ENCODE measurements at regions not wholly inside any gene's neighbourhood (a gene's known extent, or its start where the extent isn't known, plus 50 kb on each side); places are given as distances from the start of the nearest gene placed in this dataset.
"Not testable (repeated sequence)": the region's sequence is repeated elsewhere in the genome, so short reads cannot be mapped to it uniquely, and the experiment has no call there.

DNA sequence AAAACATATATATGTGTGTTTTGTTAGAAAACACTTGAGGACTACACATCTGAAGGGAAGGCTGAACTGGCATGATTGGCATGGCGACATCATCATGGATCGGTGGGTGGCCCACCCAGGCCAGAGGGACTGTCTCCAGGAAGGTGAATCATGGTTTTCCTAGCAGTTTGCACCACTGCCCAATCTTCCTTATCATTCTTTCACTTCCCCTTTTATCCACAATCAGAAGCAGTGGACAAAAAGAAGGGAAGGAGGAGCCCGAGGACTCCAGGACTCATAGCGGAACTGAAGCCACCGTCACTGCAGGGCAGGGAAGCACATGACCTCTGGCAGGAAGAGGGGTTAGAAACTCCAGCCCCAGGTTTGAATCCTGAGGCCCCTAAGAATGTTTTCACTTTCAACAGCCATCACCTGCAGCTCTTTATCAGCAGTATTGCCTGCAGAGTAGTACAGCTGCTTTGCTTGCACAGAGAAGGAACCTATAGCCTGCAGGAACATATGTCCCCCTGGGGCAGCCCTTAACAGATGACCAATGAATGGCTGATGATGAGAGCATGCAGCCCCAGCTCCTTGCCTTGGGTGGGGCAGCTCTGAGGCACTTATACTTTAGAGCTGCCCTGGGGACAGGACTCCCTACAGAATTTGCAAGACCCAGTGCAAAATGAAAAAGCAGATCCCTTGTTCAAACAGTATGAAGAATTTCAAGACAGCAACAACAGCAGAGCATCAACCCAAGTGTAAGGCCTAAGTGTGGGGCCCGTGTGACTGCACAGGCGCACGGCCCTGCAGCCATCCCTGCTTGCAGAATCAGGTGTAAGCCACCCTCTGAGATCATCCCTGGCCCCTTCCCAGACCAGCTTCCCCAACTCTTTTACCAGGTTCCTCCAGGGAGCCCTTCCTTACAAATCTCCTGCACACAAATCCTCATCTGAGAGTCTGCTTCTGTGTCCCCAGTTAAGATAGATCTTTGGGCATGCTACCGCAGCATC lies 241.8 kb upstream of the IRF2BP2 start:
- peak overlapping the region; percentile 38 for H3K27ac Mint-ChIP-seq (ENCODE audit: unreplicated experiment)
- no peak for DNase-seq (ENCODE audit: extremely low spot score, unreplicated experiment)
- no peaks in the 10 kb centered on the region for H3K27me3 Mint-ChIP-seq (ENCODE audit: unreplicated experiment)
- no peaks in the 10 kb centered on the region for H3K36me3 Mint-ChIP-seq (ENCODE audit: unreplicated experiment)
- peaks cover 43% of the 10 kb centered on the region for H3K4me1 Mint-ChIP-seq (ENCODE audit: unreplicated experiment)
- H3K9me3 Mint-ChIP-seq (ENCODE audit: unreplicated experiment), result no peaks in the 10 kb centered on the region
- TF ChIP-seq, protein P1, sequence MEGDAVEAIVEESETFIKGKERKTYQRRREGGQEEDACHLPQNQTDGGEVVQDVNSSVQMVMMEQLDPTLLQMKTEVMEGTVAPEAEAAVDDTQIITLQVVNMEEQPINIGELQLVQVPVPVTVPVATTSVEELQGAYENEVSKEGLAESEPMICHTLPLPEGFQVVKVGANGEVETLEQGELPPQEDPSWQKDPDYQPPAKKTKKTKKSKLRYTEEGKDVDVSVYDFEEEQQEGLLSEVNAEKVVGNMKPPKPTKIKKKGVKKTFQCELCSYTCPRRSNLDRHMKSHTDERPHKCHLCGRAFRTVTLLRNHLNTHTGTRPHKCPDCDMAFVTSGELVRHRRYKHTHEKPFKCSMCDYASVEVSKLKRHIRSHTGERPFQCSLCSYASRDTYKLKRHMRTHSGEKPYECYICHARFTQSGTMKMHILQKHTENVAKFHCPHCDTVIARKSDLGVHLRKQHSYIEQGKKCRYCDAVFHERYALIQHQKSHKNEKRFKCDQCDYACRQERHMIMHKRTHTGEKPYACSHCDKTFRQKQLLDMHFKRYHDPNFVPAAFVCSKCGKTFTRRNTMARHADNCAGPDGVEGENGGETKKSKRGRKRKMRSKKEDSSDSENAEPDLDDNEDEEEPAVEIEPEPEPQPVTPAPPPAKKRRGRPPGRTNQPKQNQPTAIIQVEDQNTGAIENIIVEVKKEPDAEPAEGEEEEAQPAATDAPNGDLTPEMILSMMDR (IDR thresholded peaks at IDR 0.05), result no peak
- peak overlapping the region; percentile 15 for H3K4me3 Mint-ChIP-seq (ENCODE audit: unreplicated experiment)

DNA sequence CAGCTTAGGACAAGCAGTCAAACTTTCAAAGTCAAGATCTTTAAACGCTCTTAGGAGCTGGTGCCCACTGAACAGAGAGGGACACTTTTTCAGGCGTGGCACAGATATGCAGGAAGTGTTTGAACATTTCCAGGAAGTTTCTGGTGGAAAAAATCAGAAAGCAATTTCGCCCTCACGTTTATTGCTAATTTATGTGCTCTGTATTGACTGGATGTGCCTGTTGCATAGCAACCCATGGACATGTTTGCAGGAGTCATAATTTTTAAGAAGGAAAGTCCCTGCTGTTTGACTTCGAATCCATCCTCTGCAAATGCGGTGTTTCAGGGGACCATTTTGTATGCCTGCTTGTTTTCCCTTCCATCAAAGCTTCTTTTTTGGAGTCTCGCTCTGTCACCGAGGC lies 239.9 kb upstream of the IRF2BP2 start:
- TF ChIP-seq, protein P1 (IDR thresholded peaks at IDR 0.05), result no peak
- H3K4me1 Mint-ChIP-seq (ENCODE audit: unreplicated experiment), result peaks cover 48% of the 10 kb centered on the region
- H3K9me3 Mint-ChIP-seq (ENCODE audit: unreplicated experiment), result peaks cover 10% of the 10 kb centered on the region
- H3K36me3 Mint-ChIP-seq (ENCODE audit: unreplicated experiment), result peaks cover 3% of the 10 kb centered on the region
- H3K27ac Mint-ChIP-seq (ENCODE audit: unreplicated experiment), result peak overlapping the region; percentile 27
- DNase-seq (ENCODE audit: extremely low spot score, unreplicated experiment), result no peak
- no peaks in the 10 kb centered on the region for H3K27me3 Mint-ChIP-seq (ENCODE audit: unreplicated experiment)
- H3K4me3 Mint-ChIP-seq (ENCODE audit: unreplicated experiment), result no peak overlapping the region

DNA sequence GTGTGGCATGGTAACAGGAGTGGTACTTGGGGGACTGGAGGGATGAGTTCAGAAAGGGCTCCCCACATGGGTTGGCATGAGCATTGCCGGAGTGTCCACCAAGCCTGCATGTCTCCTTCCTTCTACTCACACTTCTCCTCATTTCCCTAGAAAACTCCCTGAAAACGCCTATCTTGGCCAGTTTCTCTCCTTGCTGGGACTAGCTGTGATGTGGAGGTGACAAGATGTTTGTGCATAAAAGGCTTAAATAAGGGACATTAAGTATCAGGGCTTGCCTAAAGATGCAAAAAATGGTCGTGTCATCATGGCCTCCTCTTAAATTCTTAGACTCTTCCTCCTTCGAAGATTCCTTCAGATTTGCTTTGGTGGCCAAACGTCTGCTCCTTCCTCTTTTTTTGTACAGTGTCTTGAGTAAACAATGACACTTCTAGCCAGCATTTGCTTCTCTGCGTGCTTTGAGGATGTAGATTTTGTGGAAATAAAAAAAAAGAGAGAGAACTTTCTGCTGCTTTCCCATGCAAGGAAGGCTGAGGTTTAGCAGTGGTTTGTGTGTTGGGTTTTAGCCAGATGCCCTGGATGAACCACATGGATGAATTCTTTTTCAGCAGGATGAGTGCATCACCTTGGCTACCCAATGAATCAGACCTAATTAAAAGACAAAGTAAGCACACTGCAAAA lies 239.1 kb upstream of the IRF2BP2 start:
- no peak for DNase-seq (ENCODE audit: extremely low spot score, unreplicated experiment)
- Mint-ChIP-seq H3K4me3 (ENCODE audit: unreplicated experiment) (no peak overlapping the region), H3K36me3 (ENCODE audit: unreplicated experiment) (peaks cover 3% of the 10 kb centered on the region), H3K27ac (ENCODE audit: unreplicated experiment) (peak overlapping the region; percentile 27), H3K27me3 (ENCODE audit: unreplicated experiment) (no peaks in the 10 kb centered on the region), H3K9me3 (ENCODE audit: unreplicated experiment) (peaks cover 10% of the 10 kb centered on the region), H3K4me1 (ENCODE audit: unreplicated experiment) (peaks cover 52% of the 10 kb centered on the region)
- TF ChIP-seq, protein P1 (IDR thresholded peaks at IDR 0.05), result no peak

DNA sequence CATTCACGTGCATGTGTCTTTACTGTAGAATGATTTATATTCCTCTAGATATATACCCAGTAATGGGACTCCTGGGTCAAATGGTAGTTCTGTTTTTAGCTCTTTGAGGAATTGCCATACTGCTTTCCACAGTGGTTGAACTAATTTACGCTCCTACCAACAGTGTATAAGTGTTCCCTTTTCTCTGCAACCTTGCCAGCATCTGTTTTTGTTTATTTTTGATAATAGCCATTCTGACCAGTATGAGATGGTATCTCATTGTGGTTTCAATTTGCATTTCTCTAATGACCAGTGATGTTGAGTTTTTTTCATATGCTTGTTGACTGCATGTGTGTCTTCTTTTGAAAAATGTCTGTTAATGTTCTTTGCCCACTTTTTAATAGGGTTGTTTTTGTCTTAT lies 236.8 kb upstream of the IRF2BP2 start:
- not testable (repeated sequence) for H3K27ac Mint-ChIP-seq (ENCODE audit: unreplicated experiment); H3K36me3 Mint-ChIP-seq (ENCODE audit: unreplicated experiment); H3K27me3 Mint-ChIP-seq (ENCODE audit: unreplicated experiment); H3K4me3 Mint-ChIP-seq (ENCODE audit: unreplicated experiment); DNase-seq (ENCODE audit: extremely low spot score, unreplicated experiment)
- H3K4me1 Mint-ChIP-seq (ENCODE audit: unreplicated experiment), result peaks cover 56% of the 10 kb centered on the region
- H3K9me3 Mint-ChIP-seq (ENCODE audit: unreplicated experiment), result peaks cover 10% of the 10 kb centered on the region

DNA sequence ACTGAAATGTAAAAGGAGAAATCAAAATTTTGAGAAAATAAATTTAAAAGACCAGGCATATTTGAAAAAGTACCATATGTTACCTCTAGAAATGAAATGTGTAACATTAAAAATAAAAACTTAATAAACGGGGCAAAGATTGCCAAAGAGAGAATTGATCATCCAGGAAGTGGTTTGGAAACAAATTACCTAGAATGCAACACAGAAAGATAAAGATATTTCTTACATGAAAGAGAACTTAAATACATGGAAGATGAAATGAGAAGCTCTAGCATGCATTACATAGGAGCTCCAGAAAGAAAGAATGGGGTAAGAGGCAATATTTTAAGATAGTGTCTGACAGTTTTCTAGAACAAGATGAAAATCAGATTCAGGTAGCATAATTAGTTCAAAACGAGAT lies 235.9 kb upstream of the IRF2BP2 start:
- peaks cover 10% of the 10 kb centered on the region for H3K9me3 Mint-ChIP-seq (ENCODE audit: unreplicated experiment)
- peak overlapping the region; percentile 92 for H3K27ac Mint-ChIP-seq (ENCODE audit: unreplicated experiment)
- H3K27me3 Mint-ChIP-seq (ENCODE audit: unreplicated experiment), result no peaks in the 10 kb centered on the region
- H3K36me3 Mint-ChIP-seq (ENCODE audit: unreplicated experiment), result peaks cover 3% of the 10 kb centered on the region
- DNase-seq (ENCODE audit: extremely low spot score, unreplicated experiment), result no peak
- TF ChIP-seq, protein P1 (IDR thresholded peaks at IDR 0.05), result no peak
- H3K4me1 Mint-ChIP-seq (ENCODE audit: unreplicated experiment), result peaks cover 57% of the 10 kb centered on the region
- H3K4me3 Mint-ChIP-seq (ENCODE audit: unreplicated experiment), result no peak overlapping the region

All from osteocyte (in vitro differentiated cells).